ENCODE measurements at regions not wholly inside any gene's neighbourhood (a gene's known extent, or its start where the extent isn't known, plus 50 kb on each side); places are given as distances from the start of the nearest gene placed in this dataset.
A peak's percentile ranks its signal among the peaks of the same experiment; 100 is the strongest.
"Not testable (repeated sequence)": the region's sequence is repeated elsewhere in the genome, so short reads cannot be mapped to it uniquely, and the experiment has no call there.

- H3K9me3 Mint-ChIP-seq (ENCODE audit: unreplicated experiment); intact Hi-C loops (cut with micrococcal nuclease; ENCODE audit: unreplicated experiment); H3K4me3 ChIP-seq (ENCODE audit: low read depth, low read length); DNase-seq; H3K36me3 ChIP-seq (ENCODE audit: control insufficient read depth, insufficient read depth, low read length); BruUV-seq (replicated peaks); H3K4me3 Mint-ChIP-seq (ENCODE audit: unreplicated experiment); H3K9me3 ChIP-seq; POLR2A ChIA-PET; H3K27me3 Mint-ChIP-seq (ENCODE audit: insufficient read depth, unreplicated experiment); H3K27me3 ChIP-seq (replicated peaks; ENCODE audit: control insufficient read depth, insufficient read depth, low read length); CTCF ChIA-PET; H3K4me1 ChIP-seq: not testable (repeated sequence)
- Mint-ChIP-seq H3K36me3 (ENCODE audit: insufficient read depth, unreplicated experiment) (peaks cover 17% of the 10 kb centered on the region), H3K4me1 (ENCODE audit: low read depth, unreplicated experiment) (peaks cover 36% of the 10 kb centered on the region), H3K27ac (ENCODE audit: unreplicated experiment) (peak overlapping the region; percentile 53)
Measured at GRCh38 chr7:6988608-6989007, 162.5 kb upstream of the CCZ1B start.

GRCh38 chr7:6989968-6990367, 163.9 kb upstream of the CCZ1B start:
- H3K27me3 Mint-ChIP-seq (ENCODE audit: insufficient read depth, unreplicated experiment); CTCF ChIA-PET; H3K4me1 ChIP-seq; H3K4me3 ChIP-seq (ENCODE audit: low read depth, low read length); POLR2A ChIA-PET; H3K9me3 Mint-ChIP-seq (ENCODE audit: unreplicated experiment); H3K9me3 ChIP-seq; H3K27me3 ChIP-seq (replicated peaks; ENCODE audit: control insufficient read depth, insufficient read depth, low read length); H3K36me3 ChIP-seq (ENCODE audit: control insufficient read depth, insufficient read depth, low read length): not testable (repeated sequence)
- TSS peak; percentile 90 for BruUV-seq (replicated peaks)
- H3K4me1 Mint-ChIP-seq (ENCODE audit: low read depth, unreplicated experiment), result peaks cover 36% of the 10 kb centered on the region
- H3K36me3 Mint-ChIP-seq (ENCODE audit: insufficient read depth, unreplicated experiment), result peaks cover 26% of the 10 kb centered on the region
- peak overlapping the region; percentile 89 for H3K4me3 Mint-ChIP-seq (ENCODE audit: unreplicated experiment)
- intact Hi-C loops (cut with micrococcal nuclease; ENCODE audit: unreplicated experiment), result loop anchor here (1.0 to 5.0 kb wide), 2 partner anchors 107 to 192 kb away; partner anchors contain the start of gene C1GALT1
- DNase-seq, result peak in 1 of 2 experiments; percentile 15
- H3K27ac Mint-ChIP-seq (ENCODE audit: unreplicated experiment), result peak overlapping the region; percentile 90

DNA sequence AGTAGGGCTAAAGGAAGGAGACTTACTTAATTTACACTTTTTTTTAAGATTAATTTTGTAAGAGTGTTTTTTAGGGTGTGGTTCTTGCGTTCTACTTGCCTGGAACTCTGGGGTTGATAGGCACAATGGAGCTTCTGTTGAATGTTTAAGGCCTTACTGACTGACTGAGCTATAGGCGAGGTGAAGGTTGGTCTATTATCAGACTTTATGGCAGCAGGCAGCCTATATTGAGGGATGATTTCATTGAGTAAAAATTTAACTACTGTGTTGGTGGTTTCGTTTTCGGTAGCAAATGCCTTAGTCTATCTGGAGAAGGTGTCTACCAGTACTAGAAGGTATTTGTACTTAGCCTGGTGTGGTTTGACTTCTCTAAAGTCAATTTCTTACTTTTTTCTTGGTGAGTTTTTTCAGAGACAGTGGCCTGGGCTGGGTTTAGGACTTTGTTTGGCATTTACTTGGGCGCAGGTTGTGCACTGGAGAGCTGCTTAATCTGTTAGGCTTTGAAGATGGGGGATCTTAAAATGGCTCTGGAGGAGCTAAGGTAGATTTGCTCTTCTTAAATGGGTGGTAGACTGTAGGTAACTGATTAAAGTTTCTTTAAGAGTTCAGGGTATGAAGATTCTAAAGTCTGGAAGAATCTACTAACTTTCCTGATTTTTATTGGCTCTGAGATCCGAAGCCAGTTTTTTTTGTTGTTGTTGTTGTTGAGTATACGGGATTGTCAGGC, 164.5 kb upstream of the CCZ1B start:
- Mint-ChIP-seq H3K36me3 (ENCODE audit: insufficient read depth, unreplicated experiment) (peaks cover 26% of the 10 kb centered on the region), H3K4me1 (ENCODE audit: low read depth, unreplicated experiment) (peaks cover 36% of the 10 kb centered on the region), H3K27ac (ENCODE audit: unreplicated experiment) (peak overlapping the region; percentile 90), H3K4me3 (ENCODE audit: unreplicated experiment) (peak overlapping the region; percentile 89)
- ChIA-PET POLR2A (interaction anchor here (0.6 to 0.8 kb wide), 2 partner anchors 109 to 419 kb away, joined by 3 read pairs; no protein-coding TSS in a partner anchor), CTCF (interaction anchor here (1.5 kb wide), 1 partner anchor 109 kb away, joined by 7 read pairs; no protein-coding TSS in a partner anchor)
- DNase-seq, result peak in 1 of 2 experiments; percentile 44
- not testable (repeated sequence) for H3K9me3 Mint-ChIP-seq (ENCODE audit: unreplicated experiment); H3K36me3 ChIP-seq (ENCODE audit: control insufficient read depth, insufficient read depth, low read length); H3K4me1 ChIP-seq; H3K9me3 ChIP-seq; H3K27me3 ChIP-seq (replicated peaks; ENCODE audit: control insufficient read depth, insufficient read depth, low read length); H3K27me3 Mint-ChIP-seq (ENCODE audit: insufficient read depth, unreplicated experiment)
- TSS peak; percentile 66 for BruUV-seq (replicated peaks)
- peak overlapping the region; percentile 22 for H3K4me3 ChIP-seq (ENCODE audit: low read depth, low read length)
- intact Hi-C loops (cut with micrococcal nuclease; ENCODE audit: unreplicated experiment), result loop anchor here (1.0 to 5.0 kb wide), 2 partner anchors 107 to 192 kb away; partner anchors contain the start of gene C1GALT1

GRCh38 chr7:6991169-6991611, 165.1 kb upstream of the CCZ1B start:
- H3K9me3 Mint-ChIP-seq (ENCODE audit: unreplicated experiment); H3K36me3 ChIP-seq (ENCODE audit: control insufficient read depth, insufficient read depth, low read length); H3K9me3 ChIP-seq; H3K27me3 Mint-ChIP-seq (ENCODE audit: insufficient read depth, unreplicated experiment); H3K4me1 ChIP-seq; H3K27me3 ChIP-seq (replicated peaks; ENCODE audit: control insufficient read depth, insufficient read depth, low read length); BruUV-seq (replicated peaks): not testable (repeated sequence)
- H3K4me3 ChIP-seq (ENCODE audit: low read depth, low read length), result peak overlapping the region; percentile 22
- H3K4me1 Mint-ChIP-seq (ENCODE audit: low read depth, unreplicated experiment), result peaks cover 36% of the 10 kb centered on the region
- peaks cover 26% of the 10 kb centered on the region for H3K36me3 Mint-ChIP-seq (ENCODE audit: insufficient read depth, unreplicated experiment)
- intact Hi-C loops (cut with micrococcal nuclease; ENCODE audit: unreplicated experiment), result loop anchor here (5.0 kb wide), 1 partner anchor 106 kb away; no protein-coding TSS in a partner anchor
- POLR2A ChIA-PET, result interaction anchor here (0.6 to 0.8 kb wide), 3 partner anchors 108 to 962 kb away, joined by 3 to 4 read pairs (median 3); no protein-coding TSS in a partner anchor
- H3K4me3 Mint-ChIP-seq (ENCODE audit: unreplicated experiment), result peak overlapping the region; percentile 89
- DNase-seq, result peak; percentile 82 to 84
- CTCF ChIA-PET, result interaction anchor here (1.5 kb wide), 1 partner anchor 108 kb away, joined by 7 read pairs; no protein-coding TSS in a partner anchor
- peak overlapping the region; percentile 90 for H3K27ac Mint-ChIP-seq (ENCODE audit: unreplicated experiment)

GRCh38 chr7:6991686-6992085, 165.6 kb upstream of the CCZ1B start:
- ChIA-PET POLR2A (interaction anchor here (0.6 kb wide), 1 partner anchor 961 kb away, joined by 4 read pairs; no protein-coding TSS in a partner anchor), CTCF (interaction anchor here (1.5 kb wide), 1 partner anchor 108 kb away, joined by 7 read pairs; no protein-coding TSS in a partner anchor)
- H3K4me1 ChIP-seq; H3K27me3 ChIP-seq (replicated peaks; ENCODE audit: control insufficient read depth, insufficient read depth, low read length); H3K9me3 Mint-ChIP-seq (ENCODE audit: unreplicated experiment); H3K36me3 ChIP-seq (ENCODE audit: control insufficient read depth, insufficient read depth, low read length); H3K9me3 ChIP-seq; H3K27me3 Mint-ChIP-seq (ENCODE audit: insufficient read depth, unreplicated experiment); DNase-seq; BruUV-seq (replicated peaks): not testable (repeated sequence)
- intact Hi-C loops (cut with micrococcal nuclease; ENCODE audit: unreplicated experiment), result loop anchor here (5.0 kb wide), 1 partner anchor 106 kb away; no protein-coding TSS in a partner anchor
- H3K4me3 Mint-ChIP-seq (ENCODE audit: unreplicated experiment), result peak overlapping the region; percentile 89
- peak overlapping the region; percentile 22 for H3K4me3 ChIP-seq (ENCODE audit: low read depth, low read length)
- peaks cover 26% of the 10 kb centered on the region for H3K36me3 Mint-ChIP-seq (ENCODE audit: insufficient read depth, unreplicated experiment)
- peak overlapping the region; percentile 90 for H3K27ac Mint-ChIP-seq (ENCODE audit: unreplicated experiment)
- H3K4me1 Mint-ChIP-seq (ENCODE audit: low read depth, unreplicated experiment), result peaks cover 36% of the 10 kb centered on the region

DNA sequence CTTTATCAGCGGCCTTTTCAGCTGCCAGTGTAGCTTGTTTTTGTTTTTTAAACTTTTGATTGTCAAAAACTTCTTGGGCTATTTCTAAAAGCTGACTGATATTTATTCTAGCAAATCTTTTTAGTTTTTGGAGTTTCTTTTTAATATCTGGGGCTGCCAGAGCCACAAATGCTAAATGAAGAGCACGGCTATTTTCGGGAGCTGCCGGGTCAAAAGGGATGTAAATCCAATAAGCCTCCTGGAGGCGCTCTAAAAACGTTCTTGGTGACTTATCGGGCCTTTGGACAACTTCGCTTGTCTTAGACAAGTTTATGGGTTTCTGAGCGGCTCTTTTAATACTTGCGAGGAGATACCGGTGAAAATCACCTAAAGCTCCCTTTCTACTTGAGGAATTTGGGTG, 166.1 kb upstream of the CCZ1B start:
- POLR2A ChIA-PET; H3K9me3 Mint-ChIP-seq (ENCODE audit: unreplicated experiment); H3K9me3 ChIP-seq; H3K27me3 Mint-ChIP-seq (ENCODE audit: insufficient read depth, unreplicated experiment); H3K4me1 ChIP-seq; BruUV-seq (replicated peaks); H3K27me3 ChIP-seq (replicated peaks; ENCODE audit: control insufficient read depth, insufficient read depth, low read length); H3K4me3 ChIP-seq (ENCODE audit: low read depth, low read length); DNase-seq; CTCF ChIA-PET; H3K36me3 ChIP-seq (ENCODE audit: control insufficient read depth, insufficient read depth, low read length): not testable (repeated sequence)
- Mint-ChIP-seq H3K27ac (ENCODE audit: unreplicated experiment) (peak overlapping the region; percentile 90), H3K36me3 (ENCODE audit: insufficient read depth, unreplicated experiment) (peaks cover 26% of the 10 kb centered on the region), H3K4me3 (ENCODE audit: unreplicated experiment) (peak overlapping the region; percentile 89), H3K4me1 (ENCODE audit: low read depth, unreplicated experiment) (peaks cover 36% of the 10 kb centered on the region)
- intact Hi-C loops (cut with micrococcal nuclease; ENCODE audit: unreplicated experiment), result loop anchor here (5.0 kb wide), 1 partner anchor 105 kb away; no protein-coding TSS in a partner anchor
